ENCODE measurements at regions not wholly inside any gene's neighbourhood (a gene's known extent, or its start where the extent isn't known, plus 50 kb on each side); places are given as distances from the start of the nearest gene placed in this dataset.

DNA sequence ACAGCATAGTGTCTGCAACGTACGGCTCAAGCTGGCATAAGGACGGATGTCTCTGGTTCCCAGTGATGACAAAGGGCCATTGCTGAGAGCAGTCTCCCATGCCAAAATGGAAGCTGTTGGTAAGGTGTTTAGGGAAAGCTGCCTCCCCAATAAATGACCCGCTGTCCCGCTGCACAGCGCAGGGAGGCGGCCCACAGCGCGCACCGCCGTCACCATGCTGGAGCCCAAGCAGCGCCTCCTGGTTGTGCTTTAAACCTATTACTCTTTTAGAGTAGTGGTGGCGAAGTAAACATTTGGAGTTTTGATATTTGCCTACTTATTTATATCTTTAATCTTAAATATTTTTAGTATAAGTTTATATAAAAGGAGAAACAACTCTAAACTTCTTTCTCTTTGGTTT is 70.4 kb upstream of the C5orf63 start:
- Histone ChIP-seq H3K4me3 (no peak overlapping the region), H3K9ac (ENCODE audit: insufficient read depth in 1 of 2, low read depth in 2 of 2, low read length in 2 of 2) (no peak overlapping the region), H4K20me1 (replicated peaks; ENCODE audit: control insufficient read depth, insufficient read depth, low read length) (no peaks in the 10 kb centered on the region), H3K79me2 (ENCODE audit: control insufficient read depth, insufficient read depth, low read length) (no peaks in the 10 kb centered on the region), H3K4me2 (ENCODE audit: insufficient read depth, low read length) (no peak overlapping the region), H2AFZ (ENCODE audit: low read depth, low read length) (0 out of 2 replicates have a peak overlapping the region, but pooled peaks have one; percentile 6), H3K4me1 (replicated peaks in 1 of 2; ENCODE audit: control insufficient read depth in 2 of 2, insufficient read depth in 2 of 2, low read length in 2 of 2) (no peaks in the 10 kb centered on the region; a peak in 1 of 5 replicates), H3K9me3 (replicated peaks; ENCODE audit: control insufficient read depth, insufficient read depth, low read depth, low read length) (no peaks in the 10 kb centered on the region; the same call in 1 of the 2 replicates), H3K27ac (ENCODE audit: extremely low read depth, low read depth, low read length) (no peak overlapping the region), H3K9me1 (ENCODE audit: control insufficient read depth, insufficient read depth, low read length) (no peaks in the 10 kb centered on the region), H3K36me3 (ENCODE audit: control insufficient read depth, insufficient read depth, low read length) (no peaks in the 10 kb centered on the region), H3K27me3 (ENCODE audit: control insufficient read depth in 2 of 2, insufficient read depth in 2 of 2, low read length in 2 of 2) (peaks cover 7 to 8% of the 10 kb centered on the region in 2 experiments; a peak in 4 of 5 replicates)
- in situ Hi-C loops (cut with MboI) (no loop called here), intact Hi-C loops (cut with micrococcal nuclease) (no loop called here)
- FAIRE-seq: no peak
- TF ChIP-seq ZNF165 (CRISPR knock-in tag; IDR thresholded peaks at IDR 0.05; ENCODE audit: borderline replicate concordance) (no peak), SRF (CRISPR knock-in tag; IDR thresholded peaks at IDR 0.05) (peak in 1 of 2 experiments; percentile 63; a peak in 1 of 4 replicates), RAD21 (CRISPR knock-in tag; conservative IDR thresholded peaks at IDR 0.05 in 1 of 2, IDR thresholded peaks at IDR 0.05 in 1 of 2) (peak; percentile 21 to 31; a peak in 2 of 4 replicates)
- TF ChIP-seq, protein P1, sequence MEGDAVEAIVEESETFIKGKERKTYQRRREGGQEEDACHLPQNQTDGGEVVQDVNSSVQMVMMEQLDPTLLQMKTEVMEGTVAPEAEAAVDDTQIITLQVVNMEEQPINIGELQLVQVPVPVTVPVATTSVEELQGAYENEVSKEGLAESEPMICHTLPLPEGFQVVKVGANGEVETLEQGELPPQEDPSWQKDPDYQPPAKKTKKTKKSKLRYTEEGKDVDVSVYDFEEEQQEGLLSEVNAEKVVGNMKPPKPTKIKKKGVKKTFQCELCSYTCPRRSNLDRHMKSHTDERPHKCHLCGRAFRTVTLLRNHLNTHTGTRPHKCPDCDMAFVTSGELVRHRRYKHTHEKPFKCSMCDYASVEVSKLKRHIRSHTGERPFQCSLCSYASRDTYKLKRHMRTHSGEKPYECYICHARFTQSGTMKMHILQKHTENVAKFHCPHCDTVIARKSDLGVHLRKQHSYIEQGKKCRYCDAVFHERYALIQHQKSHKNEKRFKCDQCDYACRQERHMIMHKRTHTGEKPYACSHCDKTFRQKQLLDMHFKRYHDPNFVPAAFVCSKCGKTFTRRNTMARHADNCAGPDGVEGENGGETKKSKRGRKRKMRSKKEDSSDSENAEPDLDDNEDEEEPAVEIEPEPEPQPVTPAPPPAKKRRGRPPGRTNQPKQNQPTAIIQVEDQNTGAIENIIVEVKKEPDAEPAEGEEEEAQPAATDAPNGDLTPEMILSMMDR (IDR thresholded peaks at IDR 0.05 in 2 of 3, conservative IDR thresholded peaks at IDR 0.05 in 1 of 3; ENCODE audit: insufficient read depth in 2 of 3, low read depth in 1 of 3, low read length in 3 of 3): peak; percentile 36 to 68 (median 39); a peak in 5 of 6 replicates
- 33% methylated on average over 13 of the region's 13 CpGs for WGBS (ENCODE audit: insufficient coverage, low coverage, missing lambda C conversion rate)
- no TSS peak for BruUV-seq (replicated peaks)
- ChIA-PET CTCF (ENCODE audit: low intra/inter-chr PET ratio) (no interaction called here), POLR2A (interaction anchor here (0.7 to 0.9 kb wide), 2 partner anchors 10 to 463 kb away, joined by 3 to 4 read pairs; no protein-coding TSS in a partner anchor)
- ATAC-seq: peak; percentile 86
- peak in 1 of 4 experiments; percentile 6 for DNase-seq (ENCODE audit: extremely low read depth in 1 of 4, low spot score in 3 of 4)
